ENCODE measurements at regions not wholly inside any gene's neighbourhood (a gene's known extent, or its start where the extent isn't known, plus 50 kb on each side); places are given as distances from the start of the nearest gene placed in this dataset.
A peak's percentile ranks its signal among the peaks of the same experiment; 100 is the strongest.
"Not testable (repeated sequence)": the region's sequence is repeated elsewhere in the genome, so short reads cannot be mapped to it uniquely, and the experiment has no call there.

GRCh38 chr11:14573539-14574057 lies 53.4 kb upstream of the PSMA1 start:
- DNase-seq (ENCODE audit: low read depth) = not testable (repeated sequence)

DNA sequence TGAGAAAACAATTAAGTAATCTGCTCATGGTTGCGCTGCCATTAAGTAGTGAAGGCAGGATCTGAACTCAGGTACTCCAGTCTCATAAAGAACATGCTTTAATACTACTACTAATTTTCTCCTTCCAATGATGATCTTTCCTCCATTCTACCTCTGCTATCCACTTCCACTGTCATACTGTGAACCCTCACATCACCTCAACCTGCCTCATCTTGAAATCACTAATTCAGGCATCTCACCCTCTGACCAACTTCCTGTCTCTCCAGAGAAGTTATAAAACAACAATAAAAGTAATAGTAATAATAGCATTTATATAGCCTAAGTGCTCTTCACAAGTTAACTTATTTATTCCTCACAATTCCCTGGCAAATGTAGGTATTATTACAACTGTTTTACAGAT lies 57.1 kb upstream of the PSMA1 start:
- no peak for DNase-seq (ENCODE audit: low read depth)

- no peak for DNase-seq (ENCODE audit: low read depth)
These were observed 57.8 kb upstream of the PSMA1 start for GRCh38 chr11:14577835-14578529.

DNA sequence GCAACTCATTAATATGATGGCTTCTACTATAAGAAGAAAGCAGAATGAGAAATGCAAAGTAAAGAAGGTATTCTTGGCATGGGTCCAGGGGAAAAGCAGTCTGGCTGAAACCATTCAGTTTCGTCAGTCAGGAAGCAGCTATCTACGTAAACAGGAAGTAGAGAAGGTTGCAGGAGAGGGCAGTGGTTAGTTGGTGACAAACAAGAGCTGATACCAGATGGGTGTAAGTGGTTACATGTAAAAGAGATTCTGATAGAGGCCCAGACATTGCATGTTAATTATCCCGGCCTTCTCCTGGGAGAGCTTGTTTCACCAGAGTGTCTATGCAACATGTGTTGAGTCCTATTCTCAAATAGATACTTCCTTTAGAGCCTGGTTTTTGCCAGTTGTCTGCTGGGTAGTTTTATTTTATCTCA lies 58.4 kb upstream of the PSMA1 start:
- peak; percentile 40 for DNase-seq (ENCODE audit: low read depth)

DNA sequence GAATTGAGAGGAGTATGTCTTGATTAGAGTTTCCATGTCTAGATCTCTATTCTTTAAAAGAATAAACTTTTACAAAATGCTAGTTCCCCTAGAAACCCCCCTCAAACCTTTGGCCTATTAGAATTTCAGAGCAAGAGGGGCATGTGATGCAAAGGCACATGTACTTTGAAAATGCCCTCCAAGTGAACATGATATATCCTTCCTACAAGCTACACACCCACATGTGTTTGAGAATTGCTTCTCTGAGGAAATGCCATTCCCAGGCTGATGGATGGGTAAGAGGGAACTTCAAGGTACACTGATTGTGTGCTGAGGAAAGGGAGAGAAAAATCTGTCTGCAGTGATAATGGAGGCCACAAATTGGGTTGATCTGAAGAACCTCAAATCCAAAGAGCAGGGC lies 59.5 kb upstream of the PSMA1 start:
- no peak for DNase-seq (ENCODE audit: low read depth)

DNA sequence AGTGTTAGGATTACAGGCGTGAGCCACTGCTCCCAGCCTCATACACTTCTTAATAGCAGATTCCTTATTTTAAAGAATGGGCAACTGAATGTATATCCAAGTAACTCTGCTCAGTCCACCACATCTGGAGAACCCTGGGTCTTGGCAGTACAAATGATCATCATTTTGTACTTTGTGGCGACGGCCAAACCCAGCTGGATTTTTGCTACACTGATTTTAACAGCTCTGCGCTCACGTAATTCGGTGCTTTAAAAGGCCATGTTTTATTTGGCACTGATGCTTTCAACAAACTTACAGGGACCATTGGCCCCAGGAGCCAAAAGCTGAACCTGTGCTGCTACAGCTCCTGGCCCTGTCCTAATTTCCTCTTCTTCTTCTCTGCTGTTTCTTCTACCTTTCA lies 60.8 kb upstream of the PDE3B start:
- no peak for DNase-seq (ENCODE audit: low read depth)

DNA sequence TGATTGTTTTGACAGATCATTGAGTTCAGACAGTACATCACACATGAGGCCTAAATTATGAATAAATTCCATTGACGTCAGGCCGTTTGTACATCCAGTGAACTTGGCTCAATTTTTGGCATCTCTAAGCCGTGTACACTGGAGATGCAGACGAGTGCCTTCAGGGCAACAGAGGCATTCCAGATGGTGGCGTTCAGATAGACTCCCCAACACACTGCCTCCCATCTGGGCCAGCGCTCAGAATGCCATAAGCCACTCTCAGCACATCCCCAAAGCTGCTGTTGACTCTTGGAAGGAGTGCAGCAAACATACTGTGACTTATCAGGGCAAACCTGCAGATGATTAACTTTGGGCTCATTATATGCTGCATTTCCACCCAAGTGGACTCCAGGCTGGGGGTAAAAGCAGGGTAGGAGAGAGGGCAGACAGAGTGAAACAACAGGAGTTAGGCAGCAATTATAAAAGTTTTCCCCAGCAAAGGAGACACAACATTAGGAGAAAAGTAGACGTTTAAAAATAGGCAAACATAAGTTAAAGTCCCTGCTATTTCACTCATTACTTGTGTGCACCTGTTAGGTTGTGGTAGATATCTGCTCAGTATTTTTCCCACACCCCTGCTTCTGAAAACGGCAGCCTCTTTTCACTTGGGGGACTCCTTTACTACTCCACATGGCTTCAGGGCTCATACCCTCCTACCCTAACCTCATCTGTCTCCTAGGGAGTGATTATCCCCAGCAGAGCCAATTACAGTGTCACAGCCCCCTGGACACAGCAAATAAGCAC lies 60.2 kb upstream of the PDE3B start:
- no peak for DNase-seq (ENCODE audit: low read depth)

DNA sequence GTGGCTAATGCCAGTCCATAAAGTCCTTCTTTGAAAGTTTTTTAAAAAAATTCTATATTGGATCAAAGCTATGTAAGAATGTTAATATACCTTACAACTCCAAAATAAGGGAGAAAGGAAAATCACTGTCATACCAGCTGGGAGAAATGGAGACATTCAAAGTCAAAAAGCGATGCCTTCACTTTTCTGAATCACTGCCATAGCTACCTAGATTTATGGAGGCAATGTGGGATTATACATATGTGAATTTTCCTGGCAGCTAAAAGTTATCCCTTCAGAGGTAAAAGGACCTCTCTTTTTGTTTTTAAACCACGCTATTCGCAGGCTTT lies 59.6 kb upstream of the PDE3B start:
- DNase-seq (ENCODE audit: low read depth) = no peak

DNA sequence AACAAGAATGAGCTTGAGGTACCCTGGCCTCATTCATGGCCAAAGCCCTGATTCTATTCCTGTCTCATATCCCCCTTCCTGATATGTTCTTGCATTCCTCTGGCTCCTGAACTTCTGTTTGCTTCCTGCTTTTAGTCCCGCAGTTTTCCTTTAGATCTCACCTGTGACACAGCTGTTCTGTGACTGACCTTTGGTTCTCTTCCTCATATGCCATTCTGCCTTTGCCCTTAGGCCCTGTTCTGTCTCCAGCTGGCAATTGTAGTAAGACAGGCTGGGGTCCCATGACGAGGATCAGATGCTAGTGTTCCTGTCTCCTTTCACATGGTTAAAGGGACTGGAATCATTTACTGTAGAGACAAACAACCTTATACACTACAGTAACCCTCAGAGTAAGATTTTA lies 59.0 kb upstream of the PDE3B start:
- no peak for DNase-seq (ENCODE audit: low read depth)

- no peak for DNase-seq (ENCODE audit: low read depth)
These were observed 58.2 kb upstream of the PDE3B start for GRCh38 chr11:14585438-14585837.

- no peak for DNase-seq (ENCODE audit: low read depth)
These were observed 56.3 kb upstream of the PDE3B start for GRCh38 chr11:14587258-14587657.

DNA sequence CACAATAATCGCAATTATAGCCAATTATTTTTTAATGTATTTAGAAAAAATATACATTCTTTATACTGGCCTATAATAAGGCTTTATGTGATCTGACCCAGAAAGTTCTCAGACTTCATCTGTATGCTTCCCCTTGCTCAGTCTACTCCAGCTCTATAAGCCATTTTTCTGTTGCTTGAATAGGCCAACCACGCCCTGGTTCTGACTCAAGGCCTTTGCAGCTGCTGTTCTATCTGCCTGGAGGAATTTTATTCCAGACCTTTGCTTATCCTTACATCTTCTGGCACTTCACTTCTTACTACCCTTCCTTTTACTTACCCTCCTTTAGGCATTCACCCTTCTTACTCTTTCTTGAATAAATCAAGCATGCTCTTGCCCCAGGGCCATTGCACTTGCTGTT lies 54.9 kb upstream of the PDE3B start:
- no peak for DNase-seq (ENCODE audit: low read depth)

- DNase-seq (ENCODE audit: low read depth) = no peak
These were observed 54.2 kb upstream of the PDE3B start for GRCh38 chr11:14589421-14589820.

DNA sequence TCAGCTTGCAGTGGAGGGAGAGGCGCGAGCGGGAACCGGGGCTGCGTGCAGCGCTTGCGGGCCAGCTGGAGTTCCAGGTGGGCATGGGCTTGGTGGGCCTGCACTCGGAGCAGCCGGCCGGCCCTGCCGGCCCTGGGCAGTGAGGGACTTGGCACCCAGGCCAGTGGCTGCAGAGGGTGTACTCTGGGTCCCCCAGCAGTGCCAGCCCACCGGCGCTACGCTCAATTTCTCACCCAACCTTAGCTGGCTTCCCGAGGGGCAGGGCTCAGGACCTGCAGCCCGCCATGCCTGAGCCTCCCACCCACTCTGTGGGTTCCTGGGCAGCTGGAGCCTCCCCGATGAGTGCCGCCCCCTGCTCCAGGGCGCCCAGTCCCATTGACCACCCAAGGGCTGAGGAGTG lies 52.6 kb upstream of the PDE3B start:
- DNase-seq (ENCODE audit: low read depth) = not testable (repeated sequence)

- peak; percentile 2 for DNase-seq (ENCODE audit: low read depth)
These were observed 49.9 kb upstream of the PDE3B start for GRCh38 chr11:14593671-14594070.

Data from M059J (cell line).